SJCRH30 (cell line): ENCODE measurements at regions not wholly inside any gene's neighbourhood (a gene's known extent, or its start where the extent isn't known, plus 50 kb on each side); places are given as distances from the start of the nearest gene placed in this dataset.
"Not testable (repeated sequence)": the region's sequence is repeated elsewhere in the genome, so short reads cannot be mapped to it uniquely, and the experiment has no call there.

Experiments
- DNase-seq, 2 experiments: peaks; one replicate each; pipeline ENCODE4 v3.0.0-alpha.2; 2015 to 2020
- H3K27ac ChIP-seq: fragments of 250-450 bp; sonication (Bioruptor Pico); 2 replicates; pipeline ENCODE4 v1.5.1; 2020; ENCODE audit warnings: mild to moderate bottlenecking, moderate library complexity
- H3K27me3 ChIP-seq: fragments of 250-450 bp; sonication (Bioruptor Pico); 2 replicates; pipeline ENCODE4 v1.5.1; 2020; ENCODE audit warnings: mild to moderate bottlenecking, moderate library complexity
- H3K36me3 ChIP-seq: fragments of 250-450 bp; sonication (Bioruptor Pico); 2 replicates; pipeline ENCODE4 v1.5.1; 2020; ENCODE audit warnings: mild to moderate bottlenecking, moderate library complexity
- H3K4me1 ChIP-seq: fragments of 250-450 bp; sonication (Bioruptor Pico); 2 replicates; pipeline ENCODE4 v1.5.1; 2020; ENCODE audit warnings: mild to moderate bottlenecking, moderate library complexity
- H3K4me3 ChIP-seq: fragments of 250-450 bp; sonication (Bioruptor Pico); 2 replicates; pipeline ENCODE4 v1.5.1; 2020; ENCODE audit warnings: mild to moderate bottlenecking, moderate library complexity
- H3K9me3 ChIP-seq: fragments of 250-450 bp; sonication (Bioruptor Pico); replicated peaks from 2 replicates; pipeline ENCODE4 v1.5.1; 2020; ENCODE audit warnings: mild to moderate bottlenecking, moderate library complexity

- Histone ChIP-seq H3K9me3 (no peaks in the 10 kb centered on the region), H3K4me3 (no peak overlapping the region), H3K27me3 (no peaks in the 10 kb centered on the region), H3K36me3 (no peaks in the 10 kb centered on the region), H3K27ac (no peak overlapping the region), H3K4me1 (no peaks in the 10 kb centered on the region)
- DNase-seq, result no peak
These were observed 864.2 kb upstream of the LRATD1 start for GRCh38 chr2:13768274-13768673.

GRCh38 chr2:13770279-13770678 is 862.2 kb upstream of the LRATD1 start:
- Histone ChIP-seq H3K27ac (no peak overlapping the region), H3K4me3 (no peak overlapping the region), H3K9me3 (no peaks in the 10 kb centered on the region), H3K36me3 (no peaks in the 10 kb centered on the region), H3K4me1 (no peaks in the 10 kb centered on the region), H3K27me3 (no peaks in the 10 kb centered on the region)
- no peak for DNase-seq

- Histone ChIP-seq H3K36me3 (no peaks in the 10 kb centered on the region), H3K4me3 (no peak overlapping the region), H3K9me3 (no peaks in the 10 kb centered on the region), H3K27ac (peak overlapping the region; percentile 24; the same call in 1 of the 2 replicates), H3K4me1 (peaks cover 7% of the 10 kb centered on the region), H3K27me3 (no peaks in the 10 kb centered on the region)
- peak; percentile 18 to 65 for DNase-seq
These were observed 852.5 kb upstream of the LRATD1 start for GRCh38 chr2:13779996-13780395.

GRCh38 chr2:13791019-13791547 is 841.4 kb upstream of the LRATD1 start:
- DNase-seq, result no peak
- no peaks in the 10 kb centered on the region for H3K4me1 ChIP-seq
- H3K27me3 ChIP-seq, result no peaks in the 10 kb centered on the region
- no peaks in the 10 kb centered on the region for H3K9me3 ChIP-seq
- H3K36me3 ChIP-seq, result no peaks in the 10 kb centered on the region
- no peak overlapping the region for H3K27ac ChIP-seq
- no peak overlapping the region for H3K4me3 ChIP-seq

- Histone ChIP-seq H3K36me3 (no peaks in the 10 kb centered on the region), H3K9me3 (no peaks in the 10 kb centered on the region), H3K4me1 (no peaks in the 10 kb centered on the region), H3K4me3 (no peak overlapping the region), H3K27ac (no peak overlapping the region), H3K27me3 (no peaks in the 10 kb centered on the region)
- DNase-seq, result no peak
These were observed 826.0 kb upstream of the LRATD1 start for GRCh38 chr2:13806539-13806938.

GRCh38 chr2:13813236-13813635 is 819.3 kb upstream of the LRATD1 start:
- no peak for DNase-seq
- H3K4me1 ChIP-seq, result no peaks in the 10 kb centered on the region

GRCh38 chr2:13818002-13818401 is 814.5 kb upstream of the LRATD1 start:
- Histone ChIP-seq H3K27me3 (no peaks in the 10 kb centered on the region), H3K4me3 (no peak overlapping the region), H3K27ac (no peak overlapping the region), H3K36me3 (no peaks in the 10 kb centered on the region), H3K4me1 (no peaks in the 10 kb centered on the region), H3K9me3 (no peaks in the 10 kb centered on the region)
- DNase-seq, result no peak

More at GRCh38 chr2:13813236-13813635, 819.3 kb upstream of the LRATD1 start:
- Histone ChIP-seq H3K27ac (no peak overlapping the region), H3K9me3 (no peaks in the 10 kb centered on the region), H3K27me3 (no peaks in the 10 kb centered on the region), H3K4me3 (no peak overlapping the region), H3K36me3 (no peaks in the 10 kb centered on the region)

- Histone ChIP-seq H3K27ac (no peak overlapping the region), H3K36me3 (no peaks in the 10 kb centered on the region)
- no peak for DNase-seq
These were observed 812.6 kb upstream of the LRATD1 start for GRCh38 chr2:13819896-13820295.

GRCh38 chr2:13821255-13821880 is 811.1 kb upstream of the LRATD1 start:
- H3K27ac ChIP-seq, result no peak overlapping the region
- H3K9me3 ChIP-seq, result no peaks in the 10 kb centered on the region
- H3K4me1 ChIP-seq, result no peaks in the 10 kb centered on the region
- no peaks in the 10 kb centered on the region for H3K27me3 ChIP-seq
- no peak overlapping the region for H3K4me3 ChIP-seq
- H3K36me3 ChIP-seq, result no peaks in the 10 kb centered on the region
- DNase-seq, result no peak

More at GRCh38 chr2:13819896-13820295, 812.6 kb upstream of the LRATD1 start:
- Histone ChIP-seq H3K4me1 (no peaks in the 10 kb centered on the region), H3K4me3 (no peak overlapping the region), H3K27me3 (no peaks in the 10 kb centered on the region), H3K9me3 (no peaks in the 10 kb centered on the region)

GRCh38 chr2:13822365-13822764 is 810.2 kb upstream of the LRATD1 start:
- DNase-seq, result no peak
- no peaks in the 10 kb centered on the region for H3K27me3 ChIP-seq
- H3K36me3 ChIP-seq, result no peaks in the 10 kb centered on the region
- no peaks in the 10 kb centered on the region for H3K9me3 ChIP-seq
- no peaks in the 10 kb centered on the region for H3K4me1 ChIP-seq
- no peak overlapping the region for H3K27ac ChIP-seq
- no peak overlapping the region for H3K4me3 ChIP-seq

- Histone ChIP-seq H3K4me3 (no peak overlapping the region), H3K36me3 (no peaks in the 10 kb centered on the region), H3K9me3 (no peaks in the 10 kb centered on the region)
These were observed 806.1 kb upstream of the LRATD1 start for GRCh38 chr2:13826314-13826853.

GRCh38 chr2:13858626-13859025 is 773.9 kb upstream of the LRATD1 start:
- no peak for DNase-seq
- Histone ChIP-seq H3K4me1 (no peaks in the 10 kb centered on the region), H3K4me3 (no peak overlapping the region), H3K36me3 (no peaks in the 10 kb centered on the region), H3K27me3 (no peaks in the 10 kb centered on the region), H3K27ac (no peak overlapping the region), H3K9me3 (no peaks in the 10 kb centered on the region)

More at GRCh38 chr2:13826314-13826853, 806.1 kb upstream of the LRATD1 start:
- Histone ChIP-seq H3K27ac (no peak overlapping the region), H3K4me1 (no peaks in the 10 kb centered on the region), H3K27me3 (no peaks in the 10 kb centered on the region)
- DNase-seq, result no peak

- DNase-seq, H3K36me3 ChIP-seq, H3K4me1 ChIP-seq, H3K27ac ChIP-seq, H3K4me3 ChIP-seq, H3K27me3 ChIP-seq, H3K9me3 ChIP-seq: not testable (repeated sequence)
These were observed 764.2 kb upstream of the LRATD1 start for GRCh38 chr2:13868275-13868674.

- no peaks in the 10 kb centered on the region for H3K27me3 ChIP-seq
- H3K36me3 ChIP-seq, result no peaks in the 10 kb centered on the region
- no peaks in the 10 kb centered on the region for H3K4me1 ChIP-seq
- H3K9me3 ChIP-seq, result no peaks in the 10 kb centered on the region
- DNase-seq, result no peak
- H3K4me3 ChIP-seq, result no peak overlapping the region
- no peak overlapping the region for H3K27ac ChIP-seq
These were observed 756.0 kb upstream of the LRATD1 start for GRCh38 chr2:13876491-13877037.

- Histone ChIP-seq H3K4me3 (no peak overlapping the region), H3K9me3 (no peaks in the 10 kb centered on the region), H3K4me1 (no peaks in the 10 kb centered on the region), H3K27ac (no peak overlapping the region), H3K27me3 (no peaks in the 10 kb centered on the region), H3K36me3 (no peaks in the 10 kb centered on the region)
- DNase-seq, result no peak
These were observed 754.9 kb upstream of the LRATD1 start for GRCh38 chr2:13877571-13877970.
